Testis (tissue), 2 donors: ENCODE measurements at regions not wholly inside any gene's neighbourhood (a gene's known extent, or its start where the extent isn't known, plus 50 kb on each side); places are given as distances from the start of the nearest gene placed in this dataset.

Experiments
- CTCF ChIP-seq, 3 experiments: fragments of 450-650 bp in 2 of 3; fragments of 200-600 bp in 1 of 3; sonication (generic) in 1 of 3; IDR thresholded peaks; one replicate each; pipeline ENCODE4 v1.5.1; 2016 to 2019; ENCODE audit warnings: antibody characterized with exemption in 3 of 3, mild to moderate bottlenecking in 2 of 3, moderate library complexity in 1 of 3
- POLR2A ChIP-seq: fragments of 450-650 bp; IDR thresholded peaks from one replicate; pipeline ENCODE4 v1.6.1; 2017; ENCODE audit warnings: antibody characterized with exemption, mild to moderate bottlenecking, moderate library complexity

- no peak for TF ChIP-seq CTCF (IDR thresholded peaks at IDR 0.05)
- TF ChIP-seq POLR2A = no peak
These were observed 151.6 kb downstream of the TM9SF2 start for GRCh38 chr13:99652901-99653300.
